ENCODE measurements at regions not wholly inside any gene's neighbourhood (a gene's known extent, or its start where the extent isn't known, plus 50 kb on each side); places are given as distances from the start of the nearest gene placed in this dataset.

- DNase-seq, result peak; percentile 80
These were observed 98.8 kb upstream of the FRMD6 start for GRCh38 chr14:51552768-51553404.

- no peak for DNase-seq
These were observed 97.3 kb upstream of the FRMD6 start for GRCh38 chr14:51554339-51554920.

- DNase-seq, result peak; percentile 64
These were observed 96.8 kb upstream of the FRMD6 start for GRCh38 chr14:51554953-51555352.

GRCh38 chr14:51561141-51561540, 90.6 kb upstream of the FRMD6 start:
- DNase-seq, result no peak

GRCh38 chr14:51562816-51563215, 88.9 kb upstream of the FRMD6 start:
- DNase-seq, result no peak

- no peak for DNase-seq
These were observed 88.2 kb upstream of the FRMD6 start for GRCh38 chr14:51563560-51563959.

- no peak for DNase-seq
These were observed 87.2 kb upstream of the FRMD6 start for GRCh38 chr14:51564460-51564859.

- no peak for DNase-seq
These were observed 86.6 kb upstream of the FRMD6 start for GRCh38 chr14:51564986-51565604.

GRCh38 chr14:51566831-51567582, 84.7 kb upstream of the FRMD6 start:
- DNase-seq, result peak; percentile 16

- no peak for DNase-seq
These were observed 83.3 kb upstream of the FRMD6 start for GRCh38 chr14:51568366-51568765.

- no peak for DNase-seq
These were observed 78.1 kb upstream of the FRMD6 start for GRCh38 chr14:51573607-51574006.

GRCh38 chr14:51574009-51574408, 77.7 kb upstream of the FRMD6 start:
- no peak for DNase-seq

- peak; percentile 60 for DNase-seq
These were observed 76.2 kb upstream of the FRMD6 start for GRCh38 chr14:51575349-51576116.

- DNase-seq, result no peak
These were observed 75.6 kb upstream of the FRMD6 start for GRCh38 chr14:51576117-51576430.

- DNase-seq, result no peak
These were observed 74.8 kb upstream of the FRMD6 start for GRCh38 chr14:51576879-51577278.

- no peak for DNase-seq
These were observed 72.9 kb upstream of the FRMD6 start for GRCh38 chr14:51578853-51579252.

- no peak for DNase-seq
These were observed 70.5 kb upstream of the FRMD6 start for GRCh38 chr14:51581017-51581881.

- DNase-seq, result no peak
These were observed 69.3 kb upstream of the FRMD6 start for GRCh38 chr14:51582437-51582836.

GRCh38 chr14:51585055-51585454, 66.7 kb upstream of the FRMD6 start:
- no peak for DNase-seq

GRCh38 chr14:51592836-51593235, 58.9 kb upstream of the FRMD6 start:
- DNase-seq, result no peak

GRCh38 chr14:51593397-51593796, 58.3 kb upstream of the FRMD6 start:
- DNase-seq, result no peak

- DNase-seq, result no peak
These were observed 55.7 kb upstream of the FRMD6 start for GRCh38 chr14:51595881-51596455.
